DMS53 (cell line): ENCODE measurements at regions not wholly inside any gene's neighbourhood (a gene's known extent, or its start where the extent isn't known, plus 50 kb on each side); places are given as distances from the start of the nearest gene placed in this dataset.

ENCODE experiments used
- DNase-seq: peaks from one replicate; lab custom pipeline; 2025; lab: John Stamatoyannopoulos, UW

- no peak for DNase-seq
Measured at GRCh38 chrX:33607042-33607595, 395.8 kb upstream of the DMD start.

- DNase-seq: no peak
Measured at GRCh38 chrX:33605997-33606396, 394.6 kb upstream of the DMD start.

GRCh38 chrX:33592396-33592795 is 381.0 kb upstream of the DMD start:
- DNase-seq: no peak

GRCh38 chrX:33589316-33589715 is 378.0 kb upstream of the DMD start:
- DNase-seq: peak; percentile 70

GRCh38 chrX:33543757-33544156 is 332.4 kb upstream of the DMD start:
- DNase-seq: no peak
